ENCODE measurements at regions not wholly inside any gene's neighbourhood (a gene's known extent, or its start where the extent isn't known, plus 50 kb on each side); places are given as distances from the start of the nearest gene placed in this dataset.

GRCh38 chr3:152609891-152610290, 225.0 kb upstream of the P2RY1 start:
- TF ChIP-seq POLR2A (IDR thresholded peaks at IDR 0.05; ENCODE audit: low read length) (no peak), GATA1 (IDR thresholded peaks at IDR 0.05; ENCODE audit: low read depth, low read length) (no peak)

Data from erythroblast (primary cell).